Stimulated activated CD4-positive, alpha-beta T cell treated with anti-CD3 and anti-CD28 coated beads, Interleukin-15, amount 100 ng/mL, for 24 hours (primary cell): ENCODE measurements at regions not wholly inside any gene's neighbourhood (a gene's known extent, or its start where the extent isn't known, plus 50 kb on each side); places are given as distances from the start of the nearest gene placed in this dataset.
A peak's percentile ranks its signal among the peaks of the same experiment; 100 is the strongest.
"Not testable (repeated sequence)": the region's sequence is repeated elsewhere in the genome, so short reads cannot be mapped to it uniquely, and the experiment has no call there.

ENCODE experiments used
- DNase-seq: peaks from one replicate; pipeline ENCODE4 v3.0.0-alpha.2; 2020

DNA sequence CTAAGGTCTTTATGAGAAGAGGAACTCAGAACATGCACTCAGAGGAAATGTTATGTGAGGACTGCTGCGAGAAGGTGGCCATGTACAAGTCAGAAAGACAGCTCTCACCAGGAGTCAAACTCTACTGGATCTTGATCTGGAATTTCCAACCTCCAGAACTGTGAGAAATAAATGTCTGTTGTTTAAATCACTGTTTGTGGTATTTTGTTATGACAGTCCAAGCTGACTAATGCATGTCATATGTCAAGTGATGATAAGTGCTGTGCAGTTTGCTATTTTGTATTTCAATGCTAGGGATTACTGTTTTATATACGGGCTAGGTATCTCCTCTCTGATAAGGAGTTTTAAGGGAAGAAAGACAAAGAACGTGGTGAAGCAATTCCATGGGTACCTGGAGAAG is 162.3 kb downstream of the CPEB2 start:
- DNase-seq, result no peak

DNA sequence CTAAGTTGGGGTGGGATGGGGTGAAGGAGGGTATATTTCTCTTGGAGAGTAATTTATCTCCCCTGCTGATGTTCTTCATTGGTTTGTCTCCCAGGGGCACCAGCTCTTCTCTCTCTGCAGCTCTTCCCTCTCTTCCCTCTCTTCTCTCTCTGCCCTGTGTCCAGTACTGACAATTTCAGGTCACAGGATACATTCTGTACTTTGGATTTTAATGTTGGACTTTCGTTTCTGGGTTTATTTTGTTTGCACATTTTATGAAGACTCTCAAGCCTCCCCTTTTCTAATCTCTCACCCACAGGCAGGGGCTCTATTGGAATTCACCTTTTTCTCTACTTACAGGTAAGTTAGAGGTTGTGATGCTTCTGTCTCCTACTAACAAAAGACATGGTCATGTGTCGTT is 165.5 kb downstream of the CPEB2 start:
- DNase-seq, result no peak

DNA sequence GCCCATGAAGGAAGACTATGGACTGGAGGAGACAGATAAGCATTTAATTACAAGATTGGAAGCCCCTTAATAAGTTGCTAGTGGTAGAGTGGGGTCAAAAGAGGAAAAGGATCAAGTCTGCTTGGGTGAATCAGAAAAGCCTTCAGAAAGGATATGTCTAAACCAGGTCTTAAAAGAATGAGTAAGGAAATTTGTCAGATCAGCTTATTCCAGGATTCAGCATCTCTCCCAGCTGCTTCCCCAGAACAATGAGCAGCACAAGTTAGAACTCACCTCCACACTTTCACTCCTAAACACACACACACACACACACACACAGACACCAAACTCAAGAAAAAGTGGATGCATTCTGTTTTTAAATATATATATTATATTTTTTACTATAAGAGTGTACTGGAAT is 166.5 kb downstream of the CPEB2 start:
- no peak for DNase-seq

DNA sequence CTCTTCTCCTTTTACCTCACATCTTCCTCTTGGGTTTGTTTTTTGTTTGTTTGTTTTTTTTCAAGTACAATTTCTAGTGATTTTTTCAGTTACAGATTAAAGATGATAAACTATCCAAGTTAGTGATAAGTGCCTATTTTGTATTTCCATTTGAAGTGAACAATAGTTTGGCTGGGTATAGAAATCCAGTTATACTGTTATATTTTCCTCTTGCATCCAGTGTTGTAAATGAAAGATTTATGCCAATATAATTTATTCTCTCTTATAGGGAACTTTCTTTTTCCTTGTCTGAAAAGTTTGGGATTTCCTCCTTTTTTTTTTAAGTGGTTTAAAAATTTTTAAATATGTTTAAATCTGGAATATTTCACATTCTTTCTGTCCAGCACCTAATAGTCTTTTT is 169.4 kb downstream of the CPEB2 start:
- DNase-seq, result no peak

DNA sequence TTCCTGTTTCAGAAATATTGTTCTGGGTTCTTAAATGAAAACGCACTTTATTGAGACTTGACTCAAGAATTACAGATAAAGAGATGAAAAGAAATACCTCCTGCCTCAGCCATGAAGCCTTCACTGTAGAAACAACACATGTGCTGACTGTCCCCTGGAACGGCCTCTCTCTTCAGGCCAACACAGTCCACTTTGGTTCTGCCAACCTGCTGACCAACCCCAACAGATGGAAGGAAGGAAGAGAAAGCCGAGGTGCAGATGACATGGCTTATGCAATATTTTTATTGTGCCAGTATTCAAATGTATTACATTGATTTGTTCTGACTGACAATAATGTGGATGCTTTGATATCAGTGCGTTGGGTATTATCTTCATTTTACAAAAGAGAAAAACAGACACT is 171.0 kb downstream of the CPEB2 start:
- DNase-seq, result no peak

DNA sequence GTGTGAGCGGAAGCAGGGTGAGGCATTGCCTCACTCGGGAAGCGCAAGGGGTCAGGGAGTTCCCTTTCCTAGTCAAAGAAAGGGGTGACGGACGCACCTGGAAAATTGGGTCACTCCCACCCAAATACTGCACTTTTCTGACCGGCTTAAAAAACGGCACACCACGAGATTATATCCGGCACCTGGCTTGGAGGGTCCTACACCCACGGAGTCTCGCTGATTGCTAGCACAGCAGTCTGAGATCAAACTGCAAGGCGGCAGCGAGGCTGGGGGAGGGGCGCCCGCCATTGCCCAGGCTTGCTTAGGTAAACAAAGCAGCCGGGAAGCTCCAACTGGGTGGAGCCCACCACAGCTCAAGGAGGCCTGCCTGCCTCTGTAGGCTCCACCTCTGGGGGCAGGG is 171.9 kb downstream of the CPEB2 start:
- not testable (repeated sequence) for DNase-seq

DNA sequence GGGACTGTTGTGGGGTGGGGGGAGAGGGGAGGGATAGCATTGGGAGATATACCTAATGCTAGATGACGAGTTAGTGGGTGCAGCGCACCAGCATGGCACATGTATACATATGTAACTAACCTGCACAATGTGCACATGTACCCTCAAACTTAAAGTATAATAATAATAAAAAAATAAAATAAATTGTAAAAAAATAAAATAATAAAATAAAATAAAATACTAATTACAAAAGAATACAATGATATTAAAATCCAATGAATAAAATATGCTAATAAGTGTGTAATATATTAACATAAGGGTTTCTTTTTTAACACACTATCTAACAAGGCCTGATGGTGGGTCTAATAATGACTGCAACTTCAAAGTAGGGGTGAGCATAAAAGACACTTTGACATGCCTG is 177.6 kb downstream of the CPEB2 start:
- not testable (repeated sequence) for DNase-seq

DNA sequence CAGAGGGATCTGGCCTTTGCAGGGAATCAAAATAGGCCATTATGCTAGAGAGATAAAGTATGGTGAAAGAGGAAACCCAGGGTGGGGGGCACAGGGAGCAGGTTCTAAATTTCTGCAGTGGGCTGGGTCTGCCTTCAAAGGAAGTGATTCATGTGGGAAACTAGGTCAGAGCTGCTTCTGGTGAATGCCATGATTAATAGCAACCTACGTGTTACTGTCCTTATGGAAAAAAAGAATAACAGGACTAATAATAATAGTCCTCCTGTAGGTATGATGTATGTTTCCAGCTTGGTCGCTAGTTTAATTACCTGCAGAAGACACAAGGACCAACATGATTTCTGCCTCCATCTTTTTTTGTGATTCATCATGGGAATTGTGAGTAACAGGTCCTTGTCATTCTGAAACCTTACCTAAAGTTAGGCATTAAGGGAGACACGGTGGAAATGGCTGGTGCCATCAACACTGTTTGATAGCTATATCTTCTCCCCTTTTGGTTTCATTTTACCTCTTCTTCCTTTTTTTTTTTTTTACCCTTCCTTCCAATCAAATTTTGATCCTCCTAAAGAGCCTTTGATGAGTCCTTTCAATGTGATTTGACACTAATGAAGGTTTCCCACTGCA is 180.4 kb downstream of the CPEB2 start:
- peak; percentile 53 for DNase-seq

DNA sequence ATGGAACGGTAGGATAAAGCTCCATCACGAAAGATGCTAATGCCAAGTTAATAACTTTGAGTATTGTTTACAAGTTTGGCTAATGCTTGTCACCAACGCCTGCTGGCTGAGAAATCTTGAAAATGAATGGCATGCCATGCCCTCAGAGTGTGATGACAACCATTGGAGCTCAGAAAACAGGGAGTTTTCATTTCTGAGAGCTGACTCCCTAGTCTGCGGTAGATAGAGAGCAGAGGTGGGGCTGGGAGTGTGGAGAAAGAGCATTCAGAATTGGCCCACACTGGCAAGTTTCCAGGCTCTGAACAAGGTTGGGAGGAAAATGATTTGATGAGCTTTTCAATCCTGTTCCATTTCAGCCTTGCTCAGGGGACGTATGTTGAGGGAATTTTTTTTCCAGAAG is 183.9 kb downstream of the CPEB2 start:
- DNase-seq, result no peak

DNA sequence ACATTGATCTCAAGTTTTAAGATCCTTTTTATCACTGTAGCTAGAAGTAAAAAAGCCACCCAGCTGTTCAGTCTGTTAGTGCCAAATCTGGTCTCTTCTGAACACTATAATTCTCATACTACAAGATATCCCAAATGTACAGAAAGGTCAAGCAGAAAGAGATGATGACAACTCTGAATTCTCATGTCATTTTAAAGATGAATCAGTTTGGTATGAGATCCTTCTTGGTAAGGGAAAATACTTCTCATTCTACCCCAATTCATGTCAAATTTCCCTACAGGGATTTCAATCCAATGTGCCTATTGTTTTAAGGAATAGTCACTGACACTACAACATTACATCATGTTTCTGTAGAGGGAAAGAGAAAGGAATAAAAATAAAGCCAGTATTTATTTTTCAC is 184.5 kb downstream of the CPEB2 start:
- no peak for DNase-seq

DNA sequence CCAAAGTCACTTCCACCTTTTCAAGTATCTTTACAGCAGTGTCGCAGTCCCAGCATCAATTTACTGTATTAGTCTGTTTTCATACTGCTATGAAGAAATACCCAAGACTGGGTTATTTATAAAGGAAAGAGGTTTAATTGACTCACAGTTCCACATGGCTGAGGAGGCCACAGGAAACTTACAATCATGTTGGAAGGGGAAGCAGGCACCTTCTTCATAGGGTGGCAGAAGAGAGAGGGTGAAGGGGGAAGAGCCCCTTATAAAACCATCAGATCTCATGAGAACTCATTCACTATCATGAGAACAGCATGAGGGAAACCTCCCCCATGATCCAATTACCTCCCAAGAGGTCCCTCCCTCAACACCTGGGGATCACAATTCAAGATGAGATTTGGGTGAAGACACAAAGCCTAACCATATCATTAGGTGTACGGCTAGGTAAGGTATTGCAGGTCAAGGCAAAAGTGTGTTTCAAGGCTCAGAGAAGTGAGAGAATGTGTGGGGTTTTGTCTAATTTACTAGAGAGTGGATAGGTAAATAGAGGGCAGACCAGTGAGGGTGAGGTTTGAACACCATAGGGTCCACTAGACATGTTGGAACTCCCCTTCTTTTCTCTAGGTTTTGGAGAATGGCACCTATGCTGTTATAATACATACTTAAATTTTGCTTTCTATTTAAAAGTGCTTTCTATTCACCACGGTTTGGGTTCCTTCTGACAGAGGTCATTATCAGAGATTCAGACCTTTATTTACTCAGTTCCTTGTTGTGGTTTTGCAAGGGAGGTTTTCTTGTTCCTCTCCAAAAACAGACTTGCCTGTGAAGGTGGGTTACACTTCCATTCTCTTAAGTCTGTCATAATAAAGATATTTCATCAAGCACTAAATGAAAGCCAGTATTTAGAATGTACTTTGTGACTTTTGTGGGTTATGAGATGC is 186.6 kb downstream of the CPEB2 start:
- no peak for DNase-seq

DNA sequence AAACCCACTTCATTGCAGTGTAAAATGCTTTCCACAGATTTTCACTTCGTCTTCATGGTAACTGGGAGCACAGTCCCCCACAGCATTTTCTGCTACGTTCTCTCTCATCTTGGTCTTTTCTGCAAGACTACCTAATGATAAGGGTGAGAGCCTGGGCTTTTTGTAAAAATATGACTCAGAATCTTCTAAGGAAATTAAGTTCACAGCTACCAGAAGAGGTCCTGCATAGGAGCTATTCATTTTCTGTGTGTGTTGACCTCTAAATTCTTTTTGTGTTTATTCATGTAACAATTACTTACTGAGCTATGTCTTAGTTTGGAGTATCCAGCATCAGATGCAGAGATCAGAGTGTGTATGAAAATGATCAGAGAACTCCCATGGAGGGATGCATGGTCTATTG is 192.2 kb downstream of the CPEB2 start:
- DNase-seq, result no peak

DNA sequence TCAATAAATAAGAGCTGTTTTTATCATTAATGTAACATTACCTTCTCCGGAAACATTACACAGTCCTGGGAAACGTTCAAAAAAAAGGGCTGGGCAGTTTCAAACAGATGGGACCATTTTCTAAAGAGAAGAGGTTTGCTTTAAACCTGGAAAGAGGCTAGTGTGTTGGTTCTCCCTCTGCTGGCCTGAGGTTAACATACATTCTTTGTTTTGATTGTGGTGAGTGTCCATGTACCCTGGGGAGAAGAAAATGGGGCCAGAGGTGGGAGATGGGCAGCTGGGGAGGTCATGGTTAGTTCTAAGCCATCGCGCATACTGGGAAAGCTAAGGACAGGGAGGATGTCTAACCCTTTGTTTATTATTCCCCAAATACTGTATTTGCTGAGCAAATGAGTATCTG is 194.7 kb downstream of the CPEB2 start:
- DNase-seq, result no peak

DNA sequence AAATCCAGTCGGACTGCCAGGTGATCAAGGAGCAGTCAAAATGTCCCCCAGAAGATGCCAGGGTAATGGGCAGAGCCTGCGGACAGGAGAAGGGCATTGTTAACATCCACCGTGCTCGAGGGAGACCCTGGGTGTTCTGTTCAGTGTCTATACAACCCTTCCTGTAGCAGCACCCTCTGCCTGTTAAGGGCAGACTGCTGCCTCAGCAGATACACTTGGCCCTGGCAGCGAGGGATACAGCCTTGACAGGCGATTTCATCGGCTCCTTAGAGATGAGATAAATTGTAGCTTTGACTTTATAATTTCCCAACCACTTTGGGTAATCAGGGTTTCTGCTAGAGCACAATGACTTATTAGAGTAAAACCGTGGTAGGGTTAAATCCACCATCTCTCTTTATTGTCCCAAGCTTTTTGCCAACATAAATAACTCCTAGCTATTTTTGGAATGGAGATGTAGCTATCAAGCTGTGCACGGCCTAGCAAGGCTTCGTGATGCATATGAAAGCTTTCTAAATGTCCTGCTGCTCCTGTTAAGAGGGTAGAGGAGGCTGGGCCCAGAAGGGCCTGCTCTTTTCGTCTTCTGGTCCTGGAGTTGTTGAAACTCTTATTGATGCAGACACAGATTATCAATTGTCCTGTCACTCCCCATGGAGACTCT is 195.9 kb downstream of the CPEB2 start:
- DNase-seq, result no peak

DNA sequence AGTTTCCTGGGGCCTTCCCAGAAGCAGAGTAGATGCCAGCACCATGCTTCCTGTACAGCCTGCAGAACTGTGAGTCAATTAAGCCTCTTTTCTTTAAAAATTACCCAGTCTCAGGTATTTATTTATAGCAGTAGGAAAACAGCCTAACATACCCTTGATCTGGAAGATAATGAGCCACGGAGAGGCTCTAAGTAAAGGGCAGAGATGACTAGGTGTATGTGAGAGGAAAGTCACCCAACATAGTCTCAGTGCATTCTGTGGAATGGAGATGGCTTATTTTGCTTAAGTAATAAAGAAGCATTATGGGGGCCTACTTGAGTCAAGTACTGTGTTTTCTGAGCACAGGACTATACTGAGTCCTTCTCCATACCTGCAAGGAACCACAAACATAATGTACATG is 199.5 kb downstream of the CPEB2 start:
- DNase-seq, result no peak

DNA sequence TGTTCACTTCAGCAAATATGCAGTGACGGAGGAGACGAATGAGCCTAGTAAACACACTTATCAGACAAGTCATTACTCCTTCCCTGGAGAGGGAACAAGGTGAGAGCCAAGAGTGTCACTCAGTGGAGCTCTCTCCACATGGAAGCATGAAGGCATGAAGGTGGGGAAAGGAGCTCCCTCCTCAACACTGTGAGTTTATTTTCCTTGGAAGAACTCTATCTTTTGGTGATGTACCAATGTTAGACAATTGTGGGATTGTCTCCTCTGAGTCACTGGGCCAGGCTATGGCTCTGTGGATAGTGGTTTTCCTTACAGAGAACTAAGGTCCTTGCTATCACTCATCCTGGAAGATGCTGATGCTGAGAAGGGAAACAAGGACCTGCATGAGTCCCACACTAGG is 200.2 kb downstream of the CPEB2 start:
- DNase-seq, result no peak

DNA sequence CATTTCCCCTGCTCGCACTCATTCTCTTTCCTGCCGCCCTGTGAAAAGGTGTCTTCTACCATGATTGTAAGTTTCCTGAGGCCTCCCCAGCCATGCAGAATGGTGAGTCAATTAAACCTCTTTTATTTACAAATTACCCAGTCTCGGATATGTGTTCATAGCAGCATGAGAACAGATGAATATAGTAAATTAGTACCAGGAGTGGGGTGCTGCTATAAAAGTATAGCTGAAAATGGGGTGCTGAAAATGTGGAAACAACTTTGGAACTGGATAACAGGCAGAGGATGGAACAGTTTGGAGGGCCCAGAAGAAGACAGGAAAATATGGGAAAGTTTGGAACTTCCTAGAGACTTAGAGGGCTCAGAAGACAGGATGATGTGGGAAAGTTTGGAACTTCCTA is 204.2 kb downstream of the CPEB2 start:
- DNase-seq, result not testable (repeated sequence)

DNA sequence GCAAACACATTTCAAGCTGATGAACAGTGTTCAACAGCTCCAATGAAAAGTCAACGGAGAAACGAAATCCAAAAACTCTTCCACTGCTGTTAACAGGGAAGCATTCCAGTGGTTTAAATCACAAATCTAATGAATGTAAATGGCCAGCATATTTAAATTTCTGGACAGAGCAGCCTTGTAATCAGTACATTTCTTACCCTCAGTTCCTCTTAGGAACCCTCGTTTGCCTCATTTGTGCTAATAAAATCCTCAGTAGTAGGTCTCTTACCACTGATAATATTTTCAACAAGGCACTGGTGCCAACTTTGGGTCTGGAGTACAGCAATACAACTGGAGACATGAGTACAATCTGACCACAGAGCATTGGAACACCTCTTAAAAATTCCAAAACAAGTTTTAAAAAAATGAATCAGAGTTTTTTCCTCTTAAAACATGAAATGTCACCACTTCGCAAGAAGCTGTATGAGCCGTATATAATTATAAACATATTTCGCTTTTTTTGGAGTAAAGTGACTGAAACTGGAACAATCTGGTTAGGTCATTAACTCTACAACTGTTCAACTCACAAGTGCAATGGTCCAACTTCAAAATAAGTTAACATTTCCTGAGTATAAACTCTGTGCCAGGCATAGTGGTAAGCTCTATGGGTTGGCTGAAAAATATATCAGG is 211.2 kb downstream of the CPEB2 start:
- DNase-seq, result no peak

DNA sequence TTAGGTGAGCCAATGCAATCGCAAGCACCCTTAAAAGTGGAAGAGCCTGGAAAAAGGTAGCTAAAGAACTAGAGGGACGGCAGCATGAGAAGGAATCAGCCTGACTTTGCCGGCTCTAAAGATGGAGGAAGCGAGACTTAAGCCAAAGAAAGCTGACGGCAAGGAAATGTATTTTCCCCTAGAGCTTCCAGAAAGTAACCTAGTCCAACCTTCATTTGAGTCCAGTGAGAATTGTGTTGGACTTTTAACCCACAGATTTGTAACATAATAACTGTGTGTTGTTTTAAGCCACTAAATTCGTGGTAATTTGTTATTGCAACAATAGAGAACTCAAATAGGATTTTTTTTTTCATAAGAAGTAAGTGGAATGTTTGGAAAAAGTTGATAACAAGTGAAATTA is 212.7 kb upstream of the C1QTNF7 start:
- no peak for DNase-seq

DNA sequence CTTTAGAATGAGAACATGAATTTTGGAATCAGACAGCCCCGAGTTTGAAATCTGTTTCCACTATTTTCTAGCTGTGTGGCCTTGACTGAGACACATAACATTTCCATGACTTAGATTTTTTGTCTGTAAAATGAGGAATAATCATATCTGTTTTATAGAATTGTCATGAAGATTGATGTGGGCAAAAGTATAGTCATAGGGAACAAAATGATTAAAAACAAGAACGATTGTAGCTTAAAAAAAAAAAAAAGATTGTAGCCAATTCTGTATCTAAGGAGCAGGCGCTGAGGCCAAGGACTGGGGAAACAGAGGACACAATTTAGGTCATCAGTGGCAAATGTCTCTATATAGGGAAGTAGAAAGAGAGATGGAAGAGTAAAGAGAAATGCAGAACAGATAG is 201.6 kb upstream of the C1QTNF7 start:
- DNase-seq, result no peak

DNA sequence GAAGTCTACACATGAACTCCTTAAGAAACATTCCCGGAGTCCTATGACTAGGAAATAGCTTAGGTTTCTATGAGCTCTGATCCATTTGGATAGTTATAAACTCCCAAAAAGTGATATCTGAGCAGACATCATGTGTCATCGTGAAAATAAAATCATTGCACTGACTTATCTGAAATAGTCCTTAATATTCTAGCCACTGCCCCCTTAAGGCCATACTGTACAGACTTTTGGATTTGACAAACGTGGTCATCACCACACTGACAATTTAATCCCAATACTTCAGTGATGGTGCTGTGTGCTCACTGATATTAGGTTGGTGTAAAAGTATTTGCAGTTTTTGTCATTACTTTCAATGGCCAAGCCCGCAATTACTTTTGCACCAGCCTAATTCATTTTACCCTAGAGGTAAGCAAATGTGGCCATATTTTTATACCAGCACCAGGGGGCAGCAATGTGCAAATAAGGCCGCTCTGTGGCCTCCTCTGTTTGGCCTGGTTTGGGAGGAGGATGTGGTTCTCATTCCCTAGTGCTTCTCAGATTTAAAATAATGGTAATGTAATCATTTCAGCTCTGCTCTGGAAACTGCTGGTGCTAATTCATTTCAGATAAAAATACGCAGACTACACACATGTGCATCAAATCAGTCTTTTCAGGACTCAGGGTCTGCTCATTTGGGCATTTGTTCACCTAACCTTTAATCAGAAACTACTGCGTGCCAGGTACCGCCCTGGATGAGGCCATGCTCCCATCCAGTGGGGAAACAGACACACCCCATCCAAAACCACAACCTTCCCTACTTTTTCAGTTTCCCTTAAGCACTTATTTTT is 196.4 kb upstream of the C1QTNF7 start:
- DNase-seq, result peak; percentile 84
